ENCODE measurements at regions not wholly inside any gene's neighbourhood (a gene's known extent, or its start where the extent isn't known, plus 50 kb on each side); places are given as distances from the start of the nearest gene placed in this dataset.
A peak's percentile ranks its signal among the peaks of the same experiment; 100 is the strongest.

- WGBS, 2 experiments (ENCODE audit: extremely low coverage in 1 of 2, insufficient coverage in 1 of 2, insufficient read length in 1 of 2, insufficient replicate concordance in 2 of 2, low coverage in 1 of 2, low lambda C conversion rate in 2 of 2, missing lambda C conversion rate in 1 of 2): 54% methylated on average over 5 of the region's 5 CpGs; no CpG with 5 or more reads in 1 of the 2 experiments
- peak overlapping the region in 1 of 2 experiments; percentile 9; a peak in 1 of 4 replicates for H3K4me2 ChIP-seq (ENCODE audit: insufficient read depth in 1 of 2, low read depth in 2 of 2, low read length in 2 of 2)
- POLR2A ChIA-PET (ENCODE audit: partially characterized antibody): interaction anchor here (0.7 kb wide), 1 partner anchor 81 kb away, joined by 4 read pairs; no protein-coding TSS in a partner anchor
These were observed 146.1 kb upstream of the THBS1 start for GRCh38 chr15:39434751-39435238.

More at GRCh38 chr15:39434751-39435238, 146.1 kb upstream of the THBS1 start:
- H2AK5ac ChIP-seq (ENCODE audit: low read depth, low read length): no peak overlapping the region
- no peak overlapping the region for H3K56ac ChIP-seq (replicated peaks; ENCODE audit: insufficient read length, low read depth, low read length)
- no peaks in the 10 kb centered on the region; the same call in 1 of the 2 replicates for H3K79me1 ChIP-seq (ENCODE audit: low read depth, low read length)
- FAIRE-seq: no peak
- no peak for DNase-seq (ENCODE audit: low read depth in 1 of 2, low spot score in 2 of 2)
- CTCF ChIA-PET (ENCODE audit: partially characterized antibody): interaction anchor here (0.6 to 1.1 kb wide), 2 partner anchors 73 to 109 kb away, joined by 3 to 4 read pairs; no protein-coding TSS in a partner anchor
- H3K9me3 ChIP-seq (ENCODE audit: insufficient read depth in 2 of 2, low read depth in 1 of 2, low read length in 1 of 2): no peaks in the 10 kb centered on the region
- H2AFZ ChIP-seq (ENCODE audit: low read length): 0 out of 2 replicates have a peak overlapping the region, but pooled peaks have one; percentile 5
- no peak overlapping the region for H2BK15ac ChIP-seq (ENCODE audit: low read length)
- H2BK120ac ChIP-seq (replicated peaks; ENCODE audit: low read depth, low read length): no peak overlapping the region
- H3K36me3 ChIP-seq (ENCODE audit: control insufficient read depth in 2 of 4, insufficient read depth in 4 of 4, low read length in 3 of 4): no peaks in the 10 kb centered on the region
- H3K79me2 ChIP-seq (ENCODE audit: control insufficient read depth in 1 of 2, insufficient read depth in 2 of 2, low read length in 2 of 2): no peaks in the 10 kb centered on the region
- peak overlapping the region; percentile 45; the same call in 1 of the 2 replicates for H2BK12ac ChIP-seq (ENCODE audit: low read depth, low read length)
- H3K18ac ChIP-seq (ENCODE audit: extremely low read depth, low read length): no peak overlapping the region
- no peak overlapping the region for H3K14ac ChIP-seq (ENCODE audit: insufficient read length)
- no peak overlapping the region for H3K27ac ChIP-seq (ENCODE audit: low read depth, low read length)
- no peak overlapping the region for H3K23ac ChIP-seq (ENCODE audit: insufficient read length)
- peak overlapping the region; percentile 13; the same call in 1 of the 2 replicates for H2BK5ac ChIP-seq (ENCODE audit: low read depth, low read length)
- no peaks in the 10 kb centered on the region for H3K23me2 ChIP-seq (ENCODE audit: low read depth, low read length)
- peak overlapping the region; percentile 2; the same call in 1 of the 2 replicates for H2BK20ac ChIP-seq (ENCODE audit: low read length)
- no peaks in the 10 kb centered on the region; a peak in 1 of 7 replicates for H3K27me3 ChIP-seq (replicated peaks in 1 of 4; ENCODE audit: control insufficient read depth in 3 of 4, extremely low read depth in 1 of 4, insufficient read depth in 3 of 4, low read length in 3 of 4)
- H4K5ac ChIP-seq (ENCODE audit: insufficient read length, low read depth, low read length): no peak overlapping the region
- H3K4me1 ChIP-seq (replicated peaks in 1 of 4; ENCODE audit: control insufficient read depth in 3 of 4, insufficient read depth in 4 of 4, low read length in 3 of 4): peaks cover 2 to 13% (median 6%) of the 10 kb centered on the region in 4 experiments; a peak in 6 of 7 replicates
- H3K4me3 ChIP-seq (ENCODE audit: extremely low read depth in 1 of 4, insufficient read depth in 2 of 4, low read depth in 3 of 4, low read length in 4 of 4): no peak overlapping the region
- H4K8ac ChIP-seq (ENCODE audit: extremely low read depth, insufficient read depth, low read length): no peak overlapping the region; the same call in 1 of the 2 replicates
- H3K4ac ChIP-seq (replicated peaks; ENCODE audit: insufficient read length, low read depth, low read length): no peak overlapping the region
- H4K20me1 ChIP-seq (replicated peaks in 1 of 2; ENCODE audit: control insufficient read depth in 1 of 2, insufficient read depth in 2 of 2, low read length in 2 of 2): no peaks in the 10 kb centered on the region
- no peak overlapping the region for H3K9ac ChIP-seq (replicated peaks in 1 of 4; ENCODE audit: extremely low read depth in 1 of 4, low read depth in 3 of 4, low read length in 3 of 4)
- H4K91ac ChIP-seq (replicated peaks; ENCODE audit: insufficient read length, low read length): peak overlapping the region; percentile 6
- TF ChIP-seq RAD21 (IDR thresholded peaks at IDR 0.05 in 1 of 2, conservative IDR thresholded peaks at IDR 0.05 in 1 of 2; ENCODE audit: low read depth in 2 of 2, low read length in 2 of 2): no peak
- TF ChIP-seq CTBP2 (IDR thresholded peaks at IDR 0.05; ENCODE audit: borderline replicate concordance, insufficient read depth, insufficient read length, low read length): no peak
- no peak for TF ChIP-seq RXRA (IDR thresholded peaks at IDR 0.05; ENCODE audit: insufficient read depth, low read depth, low read length)
- TF ChIP-seq EZH2 (IDR thresholded peaks at IDR 0.05; ENCODE audit: low read depth, low read length, severe bottlenecking): no peak
- TF ChIP-seq NANOG (IDR thresholded peaks at IDR 0.05; ENCODE audit: insufficient read depth, low read depth, low read length, poor library complexity, severe bottlenecking): no peak
- TF ChIP-seq SAP30 (IDR thresholded peaks at IDR 0.05; ENCODE audit: insufficient read depth, insufficient replicate concordance, low read length): no peak
- peak; percentile 52; the same call in 1 of the 2 replicates for TF ChIP-seq SRF (IDR thresholded peaks at IDR 0.05; ENCODE audit: low read depth, low read length)
- peak; percentile 83 for TF ChIP-seq E2F6 (IDR thresholded peaks at IDR 0.05)
